VCaP (cell line): ENCODE measurements at regions not wholly inside any gene's neighbourhood (a gene's known extent, or its start where the extent isn't known, plus 50 kb on each side); places are given as distances from the start of the nearest gene placed in this dataset.

Source experiments
- H3K27ac ChIP-seq: fragments of 450-650 bp; 2 replicates; pipeline ENCODE4 v1.5.1; 2017
- TF ChIP-seq, protein P1 (sequence below): fragments of 450-650 bp; conservative IDR thresholded peaks from 2 replicates; pipeline ENCODE4 v1.5.1; 2017; ENCODE audit warnings: mild to moderate bottlenecking, moderate library complexity

DNA sequence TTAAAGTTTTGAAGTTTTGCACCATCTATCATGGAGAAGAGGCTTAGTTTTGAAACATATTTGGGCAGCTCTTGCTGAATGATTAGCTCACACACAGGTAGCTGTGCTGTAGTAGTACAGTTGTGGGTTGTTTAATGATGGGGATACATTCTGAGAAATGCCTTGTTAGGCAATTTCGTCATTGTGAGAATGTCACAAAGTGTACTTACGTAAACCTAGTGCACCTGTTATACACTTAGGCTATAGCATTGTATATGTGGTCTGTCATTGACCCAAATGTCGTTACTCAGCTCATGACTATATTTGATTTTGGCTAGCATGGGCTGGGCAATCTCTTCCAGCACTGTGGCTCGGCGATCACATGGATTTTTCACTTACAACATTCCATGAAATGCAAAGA is 247.2 kb upstream of the IGFBP3 start:
- no peak overlapping the region for H3K27ac ChIP-seq
- TF ChIP-seq, protein P1, sequence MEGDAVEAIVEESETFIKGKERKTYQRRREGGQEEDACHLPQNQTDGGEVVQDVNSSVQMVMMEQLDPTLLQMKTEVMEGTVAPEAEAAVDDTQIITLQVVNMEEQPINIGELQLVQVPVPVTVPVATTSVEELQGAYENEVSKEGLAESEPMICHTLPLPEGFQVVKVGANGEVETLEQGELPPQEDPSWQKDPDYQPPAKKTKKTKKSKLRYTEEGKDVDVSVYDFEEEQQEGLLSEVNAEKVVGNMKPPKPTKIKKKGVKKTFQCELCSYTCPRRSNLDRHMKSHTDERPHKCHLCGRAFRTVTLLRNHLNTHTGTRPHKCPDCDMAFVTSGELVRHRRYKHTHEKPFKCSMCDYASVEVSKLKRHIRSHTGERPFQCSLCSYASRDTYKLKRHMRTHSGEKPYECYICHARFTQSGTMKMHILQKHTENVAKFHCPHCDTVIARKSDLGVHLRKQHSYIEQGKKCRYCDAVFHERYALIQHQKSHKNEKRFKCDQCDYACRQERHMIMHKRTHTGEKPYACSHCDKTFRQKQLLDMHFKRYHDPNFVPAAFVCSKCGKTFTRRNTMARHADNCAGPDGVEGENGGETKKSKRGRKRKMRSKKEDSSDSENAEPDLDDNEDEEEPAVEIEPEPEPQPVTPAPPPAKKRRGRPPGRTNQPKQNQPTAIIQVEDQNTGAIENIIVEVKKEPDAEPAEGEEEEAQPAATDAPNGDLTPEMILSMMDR, result no peak

DNA sequence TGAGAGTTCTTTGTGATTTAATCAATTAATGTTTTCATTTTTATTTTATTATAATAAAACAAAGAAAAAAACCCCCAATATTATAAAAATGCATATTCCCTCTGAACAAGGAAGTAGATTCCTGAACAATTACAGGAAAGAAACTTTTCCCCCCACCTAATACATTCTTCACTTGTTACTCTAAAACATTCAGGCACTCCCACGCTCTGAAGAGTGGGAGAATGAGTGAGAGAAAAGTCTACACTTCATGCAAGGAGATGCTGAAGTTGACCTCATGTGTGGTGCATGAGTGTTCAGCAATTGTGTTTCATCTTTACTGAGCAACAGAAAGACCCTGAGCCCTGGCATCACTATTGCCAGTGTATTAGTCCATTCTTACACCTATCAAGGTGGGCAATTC is 244.2 kb upstream of the IGFBP3 start:
- TF ChIP-seq, protein P1, result no peak
- no peak overlapping the region for H3K27ac ChIP-seq

DNA sequence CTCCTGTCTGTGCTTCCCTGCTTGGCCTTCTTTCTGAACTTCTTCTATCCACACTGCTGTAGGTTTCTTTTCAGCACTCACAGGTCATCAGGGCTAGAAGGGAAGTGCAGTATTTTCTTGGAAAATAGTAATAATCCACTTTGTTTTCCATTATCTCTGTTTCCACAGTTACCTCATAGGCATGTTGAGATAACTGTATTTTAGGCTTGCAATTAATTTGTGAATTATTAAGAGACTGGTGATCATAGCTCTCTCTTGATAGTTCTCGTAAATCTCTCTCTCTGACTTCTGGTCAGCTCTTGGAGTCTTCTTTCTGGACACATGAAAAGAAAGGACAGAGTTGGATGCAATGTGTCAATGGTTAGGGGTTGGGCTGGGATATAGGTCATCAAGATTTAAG is 243.6 kb upstream of the IGFBP3 start:
- no peak overlapping the region for H3K27ac ChIP-seq
- TF ChIP-seq, protein P1, result no peak

DNA sequence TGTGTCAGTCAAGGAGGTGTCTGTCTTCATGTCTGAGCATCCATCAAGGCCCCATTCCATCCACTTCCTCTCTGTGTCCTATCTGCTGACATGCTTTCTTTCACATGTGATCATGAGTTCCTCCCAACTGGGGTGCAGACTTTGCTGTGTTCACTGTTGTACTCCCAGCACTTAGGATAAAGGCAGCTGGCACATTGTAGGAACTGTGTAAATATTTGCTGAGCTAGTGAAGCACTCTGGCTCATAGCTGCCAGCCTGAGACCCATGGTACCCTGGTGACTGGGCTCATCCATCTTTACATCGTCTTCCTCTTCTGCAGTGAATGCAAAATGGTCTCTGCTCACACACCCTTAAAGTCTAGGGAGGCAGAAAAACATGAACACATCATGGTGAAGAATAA is 242.2 kb upstream of the IGFBP3 start:
- no peak overlapping the region for H3K27ac ChIP-seq
- TF ChIP-seq, protein P1, result no peak

DNA sequence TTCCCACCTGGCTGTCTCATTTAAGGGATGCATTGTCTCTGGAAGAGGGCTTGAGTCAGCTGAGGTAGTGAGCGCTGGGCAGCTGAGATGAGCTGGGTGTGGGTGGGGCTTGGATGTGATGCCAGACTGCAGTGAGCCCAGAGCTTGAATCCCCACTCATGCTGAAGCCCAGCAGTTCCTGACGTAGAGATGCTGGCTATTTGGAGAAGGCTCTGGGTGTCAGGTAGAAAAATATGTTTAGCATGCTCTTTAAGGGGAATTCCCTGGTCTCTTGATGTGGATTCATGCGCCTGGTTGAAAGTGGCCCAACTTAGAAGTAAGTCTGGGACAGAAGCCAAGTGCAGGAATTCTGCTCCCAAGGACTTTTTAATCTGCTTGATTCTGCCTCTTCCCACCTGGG is 241.5 kb upstream of the IGFBP3 start:
- TF ChIP-seq, protein P1, result no peak
- H3K27ac ChIP-seq, result no peak overlapping the region

DNA sequence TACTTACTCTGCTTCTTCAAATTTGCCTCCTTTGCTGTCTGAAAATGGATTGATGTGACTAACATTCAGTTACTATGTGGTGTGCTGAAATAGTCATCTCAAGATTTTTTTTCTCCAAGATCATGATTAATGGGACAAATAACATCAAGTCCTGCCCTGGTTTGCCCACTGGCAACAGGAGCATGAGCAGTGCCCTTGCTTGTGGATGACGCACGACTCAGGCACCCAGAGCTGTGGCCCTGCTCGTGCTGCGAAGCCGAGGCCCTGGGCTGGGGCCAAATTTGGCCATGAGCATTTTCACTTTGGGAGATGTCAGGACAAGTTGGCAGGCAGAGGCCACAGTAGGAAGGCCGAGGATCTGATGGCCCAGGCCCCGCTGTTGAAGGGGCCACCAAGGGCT is 239.8 kb upstream of the IGFBP3 start:
- TF ChIP-seq, protein P1, result no peak
- no peak overlapping the region for H3K27ac ChIP-seq

DNA sequence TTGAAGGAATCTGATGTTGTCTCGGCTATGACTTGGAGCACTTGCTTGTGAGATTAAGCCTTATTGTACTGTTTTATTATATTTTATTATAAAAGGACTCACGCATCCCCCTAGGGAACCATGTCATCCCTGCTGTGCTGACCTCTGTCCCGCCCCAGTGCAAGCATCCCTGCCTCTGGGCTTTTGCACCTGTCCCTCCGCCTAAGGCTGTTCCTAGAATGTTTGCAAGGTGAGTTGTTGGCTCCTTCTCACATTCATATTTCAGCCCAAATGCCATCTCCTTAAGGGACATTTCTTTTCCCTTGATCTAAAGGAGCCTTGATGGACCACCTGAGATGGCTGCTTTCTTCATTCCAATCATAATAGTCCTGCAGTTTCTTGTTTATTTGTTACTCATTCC is 236.9 kb upstream of the IGFBP3 start:
- TF ChIP-seq, protein P1, result no peak
- no peak overlapping the region for H3K27ac ChIP-seq

DNA sequence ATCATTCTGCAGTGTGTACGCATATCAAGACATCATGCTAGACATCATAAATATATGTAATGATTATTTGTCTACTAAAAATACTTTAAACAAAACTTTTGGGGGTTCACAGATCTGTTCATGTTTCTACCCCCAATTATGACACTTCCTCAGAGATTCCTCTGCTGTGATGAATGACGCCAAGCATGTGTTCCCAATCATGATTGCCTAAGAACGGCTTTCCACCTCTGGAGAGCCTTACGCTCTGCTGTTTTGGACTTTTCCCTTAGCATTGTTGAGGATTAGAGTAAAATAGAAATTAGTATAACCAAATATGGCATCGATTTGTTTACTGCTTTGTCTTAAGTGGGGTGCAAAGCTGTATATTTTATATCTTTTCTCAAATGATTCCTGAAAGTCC is 236.3 kb upstream of the IGFBP3 start:
- TF ChIP-seq, protein P1, result no peak
- H3K27ac ChIP-seq, result no peak overlapping the region
